H9 (cell line): ENCODE measurements at regions not wholly inside any gene's neighbourhood (a gene's known extent, or its start where the extent isn't known, plus 50 kb on each side); places are given as distances from the start of the nearest gene placed in this dataset.
"Not testable (repeated sequence)": the region's sequence is repeated elsewhere in the genome, so short reads cannot be mapped to it uniquely, and the experiment has no call there.

ENCODE experiments used
- DNase-seq: peaks from one replicate; pipeline ENCODE4 v3.0.0-alpha.2; 2017
- H2AFZ ChIP-seq: one replicate; pipeline ENCODE4 v1.6.1; 2013; ENCODE audit warnings: mild to moderate bottlenecking, low read length, control low read depth, moderate library complexity
- H2AK5ac ChIP-seq: 2 replicates; pipeline ENCODE4 v1.6.1; 2013; ENCODE audit warnings: low read length, control low read depth, mixed read lengths; ENCODE audit not compliant: insufficient read length
- H2BK120ac ChIP-seq: one replicate; pipeline ENCODE4 v1.6.1; 2013; ENCODE audit warnings: low read depth, mild to moderate bottlenecking, low read length, control low read depth, inconsistent platforms; ENCODE audit not compliant: poor library complexity, severe bottlenecking
- H2BK12ac ChIP-seq: 2 replicates; pipeline ENCODE4 v1.6.1; 2013; ENCODE audit warnings: low read length, control low read depth, mixed read lengths, low read depth; ENCODE audit not compliant: insufficient read length
- H2BK15ac ChIP-seq: 2 replicates; pipeline ENCODE4 v1.6.1; 2013; ENCODE audit warnings: low read depth, low read length, control low read depth
- H2BK20ac ChIP-seq: one replicate; pipeline ENCODE4 v1.6.1; 2013; ENCODE audit warnings: low read depth, mild to moderate bottlenecking, low read length, control low read depth, inconsistent platforms; ENCODE audit not compliant: poor library complexity, severe bottlenecking
- H2BK5ac ChIP-seq: 2 replicates; pipeline ENCODE4 v1.6.1; 2013; ENCODE audit warnings: low read length, control low read depth, mixed read lengths; ENCODE audit not compliant: insufficient read length
- H3K14ac ChIP-seq: 2 replicates; pipeline ENCODE4 v1.6.1; 2013; ENCODE audit warnings: low read length, control low read depth; ENCODE audit not compliant: insufficient read depth
- H3K18ac ChIP-seq: 2 replicates; pipeline ENCODE4 v1.6.1; 2013; ENCODE audit warnings: low read depth, mild to moderate bottlenecking, mixed read lengths, low read length, control low read depth; ENCODE audit not compliant: insufficient read length
- H3K23ac ChIP-seq: 2 replicates; pipeline ENCODE4 v1.6.1; 2013; ENCODE audit warnings: low read length, control low read depth, mixed read lengths, low read depth; ENCODE audit not compliant: insufficient read length
- H3K23me2 ChIP-seq: 2 replicates; pipeline ENCODE4 v1.6.1; 2013; ENCODE audit warnings: low read depth, mild to moderate bottlenecking, mixed read lengths, low read length, control low read depth; ENCODE audit not compliant: insufficient read length, poor library complexity, severe bottlenecking
- H3K27ac ChIP-seq: 2 replicates; pipeline ENCODE4 v1.5.1; 2013; ENCODE audit warnings: low read length, control low read depth, mixed read lengths, low read depth; ENCODE audit not compliant: insufficient read length
- H3K27me3 ChIP-seq: 2 replicates; pipeline ENCODE4 v1.6.1; 2013; ENCODE audit warnings: low read length, control low read depth, inconsistent platforms; ENCODE audit not compliant: insufficient read depth
- H3K4ac ChIP-seq: 2 replicates; pipeline ENCODE4 v1.6.1; 2013; ENCODE audit warnings: low read depth, mild to moderate bottlenecking, control low read depth, inconsistent platforms, low read length, moderate library complexity
- H3K4me1 ChIP-seq: 2 replicates; pipeline ENCODE4 v1.6.1; 2013; ENCODE audit warnings: low read length, control low read depth, inconsistent platforms; ENCODE audit not compliant: insufficient read depth
- H3K4me2 ChIP-seq: 2 replicates; pipeline ENCODE4 v1.6.1; 2013; ENCODE audit warnings: low read length, control low read depth, mixed read lengths; ENCODE audit not compliant: insufficient read length, insufficient read depth
- H3K56ac ChIP-seq: 2 replicates; pipeline ENCODE4 v1.6.1; 2013; ENCODE audit warnings: low read depth, mild to moderate bottlenecking, mixed read lengths, low read length, control low read depth; ENCODE audit not compliant: insufficient read length
- H3K79me1 ChIP-seq: 2 replicates; pipeline ENCODE4 v1.6.1; 2013; ENCODE audit warnings: low read depth, mild to moderate bottlenecking, moderate library complexity, low read length, control low read depth, inconsistent platforms; ENCODE audit not compliant: insufficient read depth, poor library complexity, severe bottlenecking
- H3K79me2 ChIP-seq: 2 replicates; pipeline ENCODE4 v1.6.1; 2013; ENCODE audit warnings: low read length, control low read depth, inconsistent platforms; ENCODE audit not compliant: insufficient read depth
- H3K9ac ChIP-seq: 2 replicates; pipeline ENCODE4 v1.6.1; 2013; ENCODE audit warnings: low read length, control low read depth, mixed read lengths; ENCODE audit not compliant: insufficient read length; ENCODE audit errors: extremely low read depth
- H3K9me3 ChIP-seq: one replicate; pipeline ENCODE4 v1.6.1; 2013; ENCODE audit warnings: low read depth, low read length, inconsistent platforms; ENCODE audit not compliant: control insufficient read depth
- H3T11ph ChIP-seq: one replicate; pipeline ENCODE4 v1.6.1; 2013; ENCODE audit warnings: mild to moderate bottlenecking, low read length, control low read depth, inconsistent platforms
- H4K20me1 ChIP-seq: one replicate; pipeline ENCODE4 v1.6.1; 2013; ENCODE audit not compliant: control insufficient read depth, insufficient read length, insufficient read depth
- H4K5ac ChIP-seq: 2 replicates; pipeline ENCODE4 v1.6.1; 2013; ENCODE audit warnings: low read depth, mild to moderate bottlenecking, mixed read lengths, low read length, control low read depth; ENCODE audit not compliant: insufficient read length
- H4K8ac ChIP-seq: replicated peaks from 2 replicates; pipeline ENCODE4 v1.6.1; 2013; ENCODE audit warnings: low read length, control low read depth, mixed read lengths, low read depth; ENCODE audit not compliant: insufficient read length
- H4K91ac ChIP-seq: 2 replicates; pipeline ENCODE4 v1.6.1; 2013; ENCODE audit warnings: low read depth, mild to moderate bottlenecking, moderate library complexity, mixed read lengths, low read length, control low read depth; ENCODE audit not compliant: insufficient read length
- H3K27ac Mint-ChIP-seq, 3 experiments: 2 replicates in 2 of 3; 3 replicates in 1 of 3; pipeline ENCODE4 v1.8.0; 2020 to 2021; ENCODE audit warnings: mixed read lengths in 3 of 3, mild to moderate bottlenecking in 1 of 3, moderate library complexity in 1 of 3
- H3K27me3 Mint-ChIP-seq: 2 replicates; pipeline ENCODE4 v1.8.0; 2021; ENCODE audit warnings: low read depth, mild to moderate bottlenecking, moderate library complexity, mixed read lengths
- H3K36me3 Mint-ChIP-seq, 3 experiments: 2 replicates in 2 of 3; 3 replicates in 1 of 3; pipeline ENCODE4 v1.8.0; 2020 to 2021; ENCODE audit warnings: low read depth in 3 of 3, mixed read lengths in 3 of 3; ENCODE audit not compliant: insufficient read depth in 1 of 3
- H3K4me1 Mint-ChIP-seq, 2 experiments: 2 replicates each; pipeline ENCODE4 v1.8.0; 2020; ENCODE audit warnings: mixed read lengths in 2 of 2
- H3K4me3 Mint-ChIP-seq, 2 experiments: 2 replicates in 1 of 2; 3 replicates in 1 of 2; pipeline ENCODE4 v1.8.0; 2020 to 2021; ENCODE audit warnings: mild to moderate bottlenecking in 2 of 2, mixed read lengths in 2 of 2, moderate library complexity in 1 of 2
- H3K9me3 Mint-ChIP-seq, 2 experiments: 2 replicates in 1 of 2; 3 replicates in 1 of 2; pipeline ENCODE4 v1.8.0; 2020; ENCODE audit warnings: mild to moderate bottlenecking in 2 of 2, mixed read lengths in 2 of 2, moderate library complexity in 1 of 2
- CTCF ChIP-seq: fragments of 200-600 bp; sonication (generic); conservative IDR thresholded peaks from 3 replicates; pipeline ENCODE4 v1.8.0; 2021; ENCODE audit warnings: antibody characterized with exemption, mild to moderate bottlenecking
- WGBS: extraction: QIAGEN DNeasy Blood & Tissue Kit; methylation state at CpG from one replicate; pipeline ENCODE4 v1.1.7; 2013; ENCODE audit warnings: missing lambda C conversion rate, low lambda C conversion rate, mixed read lengths; ENCODE audit not compliant: insufficient read length; ENCODE audit errors: extremely low coverage; 5-methylcytosine and 5-hydroxymethylcytosine counted together

- no CpG with 5 or more reads among the region's 3 CpGs for WGBS
Measured at GRCh38 chr12:25311506-25311905, 60.8 kb upstream of the KRAS start.

GRCh38 chr12:25310071-25310470, 59.3 kb upstream of the KRAS start:
- H3K4me3 Mint-ChIP-seq, H3K27ac Mint-ChIP-seq, H4K8ac ChIP-seq, H2BK120ac ChIP-seq, H4K5ac ChIP-seq, H3K56ac ChIP-seq, H2AK5ac ChIP-seq, H4K20me1 ChIP-seq, H2AFZ ChIP-seq, H3K4me1 ChIP-seq, H3K23me2 ChIP-seq, H3K14ac ChIP-seq, H3T11ph ChIP-seq, H3K36me3 Mint-ChIP-seq, H4K91ac ChIP-seq, H2BK20ac ChIP-seq, DNase-seq, H3K4ac ChIP-seq, H3K18ac ChIP-seq, H3K9me3 ChIP-seq, H3K27me3 ChIP-seq, H2BK5ac ChIP-seq, H3K9me3 Mint-ChIP-seq, H3K79me1 ChIP-seq, H3K23ac ChIP-seq, H3K9ac ChIP-seq, H3K4me1 Mint-ChIP-seq, H3K27ac ChIP-seq, H3K79me2 ChIP-seq, H3K27me3 Mint-ChIP-seq, H3K4me2 ChIP-seq, H2BK15ac ChIP-seq, H2BK12ac ChIP-seq: not testable (repeated sequence)
- WGBS, result no CpG with 5 or more reads among the region's 2 CpGs

More at GRCh38 chr12:25311506-25311905, 60.8 kb upstream of the KRAS start:
- Histone ChIP-seq H3K23me2 (no peaks in the 10 kb centered on the region), H2BK12ac (no peak overlapping the region), H3K9ac (no peak overlapping the region), H2BK120ac (no peak overlapping the region), H2AK5ac (no peak overlapping the region), H4K5ac (no peak overlapping the region), H4K91ac (no peak overlapping the region), H2AFZ (no peak overlapping the region), H3K18ac (no peak overlapping the region), H3K27me3 (no peaks in the 10 kb centered on the region), H4K8ac (no peak overlapping the region), H3K23ac (no peak overlapping the region), H3K4me2 (no peak overlapping the region), H3K4me1 (no peaks in the 10 kb centered on the region), H2BK20ac (no peak overlapping the region), H3K14ac (no peak overlapping the region), H4K20me1 (no peaks in the 10 kb centered on the region), H2BK15ac (no peak overlapping the region), H3K4ac (no peak overlapping the region), H2BK5ac (no peak overlapping the region), H3K27ac (no peak overlapping the region), H3K79me2 (no peaks in the 10 kb centered on the region), H3K56ac (no peak overlapping the region), H3K79me1 (no peaks in the 10 kb centered on the region), H3T11ph (no peak overlapping the region), H3K9me3 (no peaks in the 10 kb centered on the region)
- no peak for TF ChIP-seq CTCF
- Mint-ChIP-seq H3K27me3 (no peaks in the 10 kb centered on the region), H3K9me3 (no peaks in the 10 kb centered on the region), H3K27ac (no peak overlapping the region), H3K36me3 (no peaks in the 10 kb centered on the region), H3K4me3 (no peak overlapping the region), H3K4me1 (no peaks in the 10 kb centered on the region; a peak in 1 of 4 replicates)
- no peak for DNase-seq
